Erythroblast (primary cell): ENCODE measurements at regions not wholly inside any gene's neighbourhood (a gene's known extent, or its start where the extent isn't known, plus 50 kb on each side); places are given as distances from the start of the nearest gene placed in this dataset.
A peak's percentile ranks its signal among the peaks of the same experiment; 100 is the strongest.
"Not testable (repeated sequence)": the region's sequence is repeated elsewhere in the genome, so short reads cannot be mapped to it uniquely, and the experiment has no call there.

Experiments used
- DNase-seq, 2 experiments: peaks; one replicate each; lab custom pipeline; 2025; lab: John Stamatoyannopoulos, UW
- GATA1 ChIP-seq: IDR thresholded peaks from 2 replicates; pipeline ENCODE4 v1.6.1; 2011; ENCODE audit warnings: low read depth, mild to moderate bottlenecking, control low read depth, low read length, moderate library complexity
- POLR2A ChIP-seq: IDR thresholded peaks from 2 replicates; pipeline ENCODE4 v1.6.1; 2011; ENCODE audit warnings: mild to moderate bottlenecking, low read length

DNA sequence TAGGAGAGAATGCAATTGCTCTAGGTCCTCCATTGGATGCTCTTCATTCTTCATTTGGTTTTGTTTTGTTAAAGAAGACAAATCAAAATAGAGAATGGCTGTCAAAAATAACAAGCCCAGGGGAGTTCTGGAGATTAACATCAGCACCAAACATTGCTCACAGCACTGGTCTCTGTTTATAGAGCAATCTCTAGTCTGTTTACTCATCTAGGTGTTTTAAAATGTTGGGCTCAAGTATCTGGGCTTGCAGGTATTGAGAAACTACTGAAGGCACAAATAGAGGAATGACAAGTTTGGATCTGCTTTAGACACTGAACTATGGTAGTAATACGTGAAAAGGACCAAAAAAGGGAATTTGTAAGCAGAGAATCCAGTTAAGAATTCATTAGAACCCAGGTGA, 77.0 kb upstream of the TMC1 start:
- DNase-seq, result no peak
- TF ChIP-seq GATA1 (no peak), POLR2A (no peak)

DNA sequence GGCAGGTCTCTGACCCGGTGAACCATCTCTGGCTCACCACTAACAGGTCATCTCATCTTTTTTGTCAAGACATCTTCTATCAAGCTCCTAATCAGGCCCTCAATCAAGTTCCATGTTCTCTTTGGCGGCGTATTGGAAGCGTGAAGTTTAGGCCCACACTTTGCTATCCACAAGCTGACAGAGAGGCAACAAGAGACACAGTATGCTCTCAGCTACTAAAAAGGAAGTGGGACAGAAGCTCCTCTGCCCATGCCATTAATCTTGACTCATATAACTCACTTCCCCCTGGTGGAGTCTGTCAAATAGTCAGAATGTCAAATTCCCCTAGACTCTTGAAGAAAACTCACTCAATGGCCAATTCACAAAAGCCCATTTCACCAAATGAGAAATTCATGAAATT, 77.6 kb upstream of the TMC1 start:
- DNase-seq, result peak in 1 of 2 experiments; percentile 5
- no peak for TF ChIP-seq POLR2A
- no peak for TF ChIP-seq GATA1

DNA sequence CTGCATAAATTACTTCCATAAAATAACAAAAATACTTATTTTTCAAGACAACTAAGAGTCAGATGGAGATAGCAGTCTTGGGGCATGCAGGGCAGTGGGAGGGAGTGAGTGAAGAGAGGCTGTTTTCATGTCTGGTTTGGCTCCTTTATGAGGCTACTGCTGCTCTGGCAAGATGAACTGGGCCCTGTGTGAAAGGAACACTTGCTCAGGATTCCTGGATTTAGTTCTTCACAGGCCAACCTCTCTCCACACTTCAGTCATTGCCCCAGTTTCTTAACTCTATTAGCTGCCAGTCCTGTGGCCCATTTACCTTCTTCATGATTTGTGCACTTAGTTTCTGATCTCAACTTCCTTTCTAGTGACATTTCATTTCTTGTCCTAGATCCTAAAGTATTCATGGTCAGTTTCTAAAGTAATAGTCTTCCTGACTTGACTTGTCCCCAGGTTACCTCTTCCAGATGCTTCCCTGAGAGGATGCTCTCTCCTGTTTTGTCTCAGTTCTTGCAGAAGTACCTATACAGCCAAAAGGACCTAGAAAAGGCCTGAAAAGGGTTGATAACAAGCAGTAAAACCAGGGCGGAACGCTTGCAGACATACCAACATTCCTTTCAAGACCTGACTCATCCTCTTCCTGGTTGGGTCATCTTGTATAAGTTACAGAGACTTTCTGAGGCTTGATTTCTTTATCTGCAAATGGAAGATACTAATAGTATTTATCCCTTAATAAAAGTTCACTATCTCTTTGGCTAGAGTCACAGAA, 77.0 kb upstream of the ZFAND5 start:
- peak in 1 of 2 experiments; percentile 16 for DNase-seq
- no peak for TF ChIP-seq GATA1
- no peak for TF ChIP-seq POLR2A

DNA sequence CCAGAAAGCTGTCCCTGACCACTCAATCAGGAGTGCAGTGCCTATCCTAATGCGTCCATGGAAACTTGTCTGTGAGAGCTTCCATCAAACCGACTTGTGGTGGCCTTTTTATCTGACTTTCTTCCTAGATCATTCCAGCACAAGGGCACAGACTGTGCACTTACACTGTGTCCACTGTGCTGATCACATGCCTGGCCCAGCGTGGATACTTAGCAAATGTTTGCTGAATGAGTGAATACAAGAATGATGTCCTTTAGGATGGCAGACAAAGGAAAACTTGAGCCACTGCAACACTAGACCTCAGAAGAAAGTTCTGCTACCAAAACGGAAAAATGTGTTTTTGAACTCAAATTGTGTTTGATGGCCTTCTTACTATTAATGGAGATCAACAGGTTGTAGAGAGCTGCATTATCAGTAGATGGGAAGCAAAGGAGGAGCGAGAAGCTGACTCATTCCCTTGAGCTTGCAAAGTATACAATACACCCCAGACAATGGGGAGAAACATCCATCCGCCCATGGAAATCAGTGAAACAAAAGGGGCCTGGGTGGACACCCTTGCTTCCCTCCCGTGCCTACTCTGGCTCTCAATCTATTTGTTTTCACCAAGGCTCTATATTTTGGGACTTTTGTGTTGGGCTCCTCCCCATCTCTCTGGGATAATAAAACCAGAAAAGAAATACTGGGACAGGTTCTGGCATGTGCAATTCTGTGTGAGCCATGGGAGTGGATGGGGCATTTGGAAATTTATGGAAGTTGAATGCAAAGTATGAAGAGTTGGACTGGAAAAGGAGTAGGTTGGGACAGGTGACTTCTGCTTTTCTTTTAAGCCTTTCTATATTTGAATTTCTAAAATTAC, 76.2 kb upstream of the ZFAND5 start:
- no peak for DNase-seq
- TF ChIP-seq GATA1 (no peak), POLR2A (no peak)

DNA sequence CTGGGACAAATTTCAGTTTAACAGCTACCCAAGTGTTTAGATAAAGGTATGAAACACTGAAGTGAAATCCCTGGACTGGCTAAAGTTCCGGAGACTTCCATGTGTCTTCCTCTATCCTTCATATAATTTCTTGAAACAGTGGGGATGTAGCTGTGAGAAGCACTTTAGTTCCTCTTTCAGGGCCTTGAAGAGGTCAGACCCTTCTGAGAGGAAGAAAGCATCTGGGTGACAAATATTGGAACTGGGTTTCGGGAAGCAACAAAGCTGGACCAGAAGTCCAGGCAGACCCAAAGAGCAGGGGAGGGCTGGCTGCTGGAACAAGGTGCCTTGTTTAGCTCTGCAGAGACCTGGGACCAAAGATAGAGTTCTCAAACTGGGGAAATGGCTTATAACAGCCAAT, 75.4 kb upstream of the ZFAND5 start:
- TF ChIP-seq GATA1 (no peak), POLR2A (no peak)

DNA sequence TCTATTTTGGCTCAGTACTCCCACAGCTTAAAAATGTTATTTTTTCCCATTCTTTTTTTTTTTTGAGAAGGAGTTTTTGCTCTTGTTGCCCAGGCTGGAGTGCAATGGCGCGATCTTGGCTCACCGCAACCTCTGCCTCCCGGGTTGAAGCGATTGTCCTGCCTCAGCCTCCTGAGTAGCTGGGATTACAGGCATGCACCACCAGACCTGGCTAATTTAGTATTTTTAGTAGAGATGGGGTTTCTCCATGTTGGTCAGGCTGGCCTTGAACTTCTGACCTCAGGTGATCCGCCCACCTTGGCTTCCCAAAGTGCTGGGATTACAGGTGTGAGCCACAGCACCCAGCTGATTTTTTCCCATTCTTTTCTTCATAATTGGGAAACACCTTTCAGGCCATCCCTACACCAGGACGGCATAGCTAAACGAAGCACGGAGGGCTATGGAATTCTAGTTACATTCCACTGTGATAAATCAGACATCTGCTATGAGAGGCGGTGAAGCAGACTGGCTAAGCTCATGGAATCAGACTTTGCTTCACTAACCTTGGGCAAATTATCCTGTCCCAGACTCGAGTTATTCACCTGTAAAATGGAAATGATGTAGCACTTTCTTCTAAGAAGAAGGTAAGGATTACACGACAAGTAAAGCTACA, 68.7 kb upstream of the ZFAND5 start:
- DNase-seq, result not testable (repeated sequence)

More for the DNA sequence above, 75.4 kb upstream of the ZFAND5 start:
- DNase-seq, result no peak

DNA sequence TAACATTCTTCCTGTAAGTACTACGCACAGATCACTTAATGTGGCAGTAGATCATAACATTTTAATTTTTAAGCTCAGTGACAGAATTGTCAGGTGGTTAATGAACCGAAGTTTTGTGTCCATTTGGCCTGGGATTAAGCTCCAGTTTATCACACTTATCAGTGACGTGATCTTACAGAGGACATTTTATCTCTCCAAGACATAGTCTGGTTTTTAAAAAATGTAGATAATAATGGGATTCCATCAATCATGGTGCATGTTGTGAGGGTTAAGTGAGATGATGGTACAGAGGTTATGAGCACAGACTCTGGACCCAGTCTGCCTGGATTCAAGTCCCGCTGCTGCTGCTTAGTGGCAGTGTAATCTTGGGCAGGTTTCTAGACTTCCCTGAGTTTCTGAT, 66.0 kb upstream of the ZFAND5 start:
- TF ChIP-seq POLR2A (no peak), GATA1 (no peak)
- DNase-seq, result no peak

DNA sequence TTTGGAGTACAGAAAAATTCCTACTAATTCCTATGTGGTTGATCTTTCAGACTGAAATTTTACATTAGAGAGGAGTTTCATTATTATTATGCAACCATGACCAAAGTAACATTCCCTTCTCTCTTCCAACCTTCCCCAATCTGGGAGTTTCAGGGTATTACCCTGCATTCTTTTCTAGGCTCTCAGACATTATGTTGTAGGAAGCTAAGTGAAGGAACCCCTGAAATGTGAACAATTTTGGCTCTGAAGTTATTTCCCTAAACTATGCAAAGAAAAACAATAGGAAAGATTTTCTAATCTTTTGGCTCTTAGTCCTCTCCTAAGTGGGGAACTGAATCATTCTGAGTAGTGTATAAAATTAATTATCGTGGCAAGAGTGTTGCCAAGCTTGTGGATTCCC, 63.3 kb upstream of the ZFAND5 start:
- no peak for DNase-seq
- TF ChIP-seq GATA1 (no peak), POLR2A (no peak)

DNA sequence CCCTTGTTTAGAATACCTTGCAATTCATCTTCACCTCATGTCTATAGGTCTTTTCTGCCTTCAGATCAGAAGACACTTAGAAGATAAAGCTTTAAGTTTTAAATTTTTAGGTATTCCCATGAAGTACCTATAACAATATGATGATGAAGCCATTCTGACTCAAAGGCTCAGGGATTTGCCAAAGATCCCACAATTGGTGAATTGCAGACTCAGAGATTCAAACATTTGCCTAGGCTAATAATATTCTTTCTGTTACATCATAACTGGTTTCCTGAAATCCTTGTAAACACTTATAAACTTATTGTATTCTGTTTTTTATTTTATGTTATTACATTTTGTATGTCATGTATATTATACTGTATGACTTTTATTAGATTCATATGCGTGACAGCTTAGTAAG, 62.8 kb upstream of the ZFAND5 start:
- TF ChIP-seq POLR2A (no peak), GATA1 (no peak)
- DNase-seq, result no peak

DNA sequence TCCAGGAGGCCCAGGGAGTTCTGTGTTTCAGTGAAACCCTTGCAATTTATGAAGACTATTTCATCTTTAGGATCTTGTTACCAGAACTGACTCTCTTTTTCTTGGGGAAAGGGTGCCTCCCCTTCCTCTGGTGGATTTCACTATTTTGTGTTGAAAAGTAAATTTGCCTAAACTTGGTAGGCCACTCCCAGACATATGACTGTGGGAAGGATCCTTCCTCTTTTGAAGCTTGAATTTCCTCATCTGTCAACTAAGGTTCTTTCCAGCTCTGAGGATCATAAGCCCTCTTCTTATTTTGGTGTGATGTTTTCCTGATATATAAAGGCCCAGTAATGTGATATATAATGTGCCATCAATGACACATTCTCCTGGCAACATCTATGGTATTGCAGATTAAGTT, 59.1 kb upstream of the ZFAND5 start:
- DNase-seq, result no peak

DNA sequence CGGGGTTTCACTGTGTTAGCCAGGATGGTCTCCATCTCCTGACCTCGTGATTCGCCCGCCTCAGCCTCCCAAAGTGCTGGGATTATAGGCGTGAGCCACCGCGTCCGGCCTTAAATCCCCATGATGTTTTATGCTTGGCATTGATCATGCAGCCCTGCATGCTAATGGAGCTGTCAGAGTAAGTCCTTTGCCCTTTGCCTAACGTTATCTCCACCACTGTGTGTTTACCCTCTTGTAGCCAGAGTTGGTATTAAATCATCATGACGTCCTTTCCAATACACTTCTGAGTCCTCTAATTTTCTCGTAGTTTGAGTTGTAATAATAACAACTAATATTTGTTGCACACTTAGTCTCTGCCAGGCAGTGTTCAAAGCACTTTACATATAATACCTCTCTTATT, 57.2 kb upstream of the ZFAND5 start:
- DNase-seq, result no peak
- TF ChIP-seq POLR2A (no peak), GATA1 (no peak)

More for the DNA sequence above, 59.1 kb upstream of the ZFAND5 start:
- TF ChIP-seq POLR2A (no peak), GATA1 (no peak)

DNA sequence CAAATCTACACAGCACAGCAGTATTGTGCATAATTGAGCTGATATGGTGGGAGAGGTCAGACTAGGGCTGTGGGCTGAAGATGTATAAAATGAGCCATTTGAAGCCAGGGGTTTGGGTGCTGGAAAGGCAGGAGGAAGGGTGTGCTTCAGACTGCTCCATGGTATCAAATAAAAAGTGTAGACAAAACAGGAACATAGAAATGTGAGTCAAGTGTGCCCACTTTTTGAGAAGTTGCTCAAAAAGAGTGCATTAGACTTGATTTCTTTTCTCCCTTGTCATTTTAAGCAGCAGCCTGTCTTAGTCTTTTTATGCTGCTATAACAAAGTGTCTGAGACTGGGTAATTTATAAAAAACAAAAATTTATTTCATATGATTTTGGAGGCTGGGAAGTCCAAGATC, 55.8 kb upstream of the ZFAND5 start:
- TF ChIP-seq POLR2A (no peak), GATA1 (no peak)
- DNase-seq, result no peak

DNA sequence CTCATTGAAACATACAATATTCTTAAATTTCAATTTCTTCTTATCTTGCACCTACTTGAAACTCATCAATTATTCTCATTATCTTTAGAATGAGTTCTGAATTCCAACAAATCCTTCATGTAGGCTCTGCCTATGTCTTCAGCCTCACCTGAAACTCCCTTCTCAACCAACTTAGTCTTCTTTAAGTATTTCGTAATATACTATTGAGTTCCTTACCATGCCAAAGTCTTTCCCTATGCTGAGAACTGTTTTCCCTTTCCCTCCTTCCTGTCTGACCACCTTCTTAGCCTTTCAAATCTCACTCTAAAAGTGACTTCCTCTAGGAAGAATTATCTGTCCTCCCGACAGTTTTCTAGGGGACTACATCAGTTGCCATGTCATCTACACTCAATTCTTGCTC, 50.9 kb upstream of the ZFAND5 start:
- DNase-seq, result no peak
- TF ChIP-seq POLR2A, result no peak
- TF ChIP-seq GATA1, result no peak

DNA sequence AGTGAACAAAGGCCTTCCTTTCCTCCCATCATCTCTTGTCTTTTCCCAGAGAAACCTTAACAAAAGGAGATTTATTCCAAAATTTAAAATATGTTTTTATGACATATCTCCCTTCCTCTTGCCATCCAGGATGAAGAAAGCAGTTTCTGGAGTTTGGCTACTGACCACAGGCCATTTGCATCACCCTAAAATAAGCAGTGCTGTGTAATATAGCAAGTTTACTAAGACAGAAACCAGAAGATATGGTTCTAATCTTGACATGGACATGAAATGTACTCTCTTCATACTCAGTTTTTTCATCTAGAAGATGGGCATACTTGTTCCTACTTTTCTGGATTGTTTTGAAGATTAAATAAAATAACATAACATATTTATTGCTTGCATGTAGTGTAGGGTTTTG, 50.2 kb upstream of the ZFAND5 start:
- TF ChIP-seq GATA1 (no peak), POLR2A (no peak)
- no peak for DNase-seq
